Gastroesophageal sphincter (tissue), 4 donors: ENCODE measurements at regions not wholly inside any gene's neighbourhood (a gene's known extent, or its start where the extent isn't known, plus 50 kb on each side); places are given as distances from the start of the nearest gene placed in this dataset.

Source experiments
- ATAC-seq: fragments of 150-250 bp; one replicate; pipeline ENCODE4 v1.9.1; 2016; ENCODE audit warnings: mild to moderate bottlenecking, moderate library complexity
- H3K27ac ChIP-seq, 4 donors: fragments of 200-600 bp; sonication (generic) in 3 of 4; 1 replicate in 3 of 4; 2 replicates in 1 of 4; pipeline ENCODE4 v1.5.1; 2016 to 2019
- H3K27me3 ChIP-seq: fragments of 200-600 bp; sonication (generic); one replicate; pipeline ENCODE4 v1.5.1; 2019
- H3K36me3 ChIP-seq, 2 donors: fragments of 200-600 bp; sonication (generic); one replicate each; pipeline ENCODE4 v1.5.1; 2019; ENCODE audit warnings: control low read depth in 1 of 2
- H3K4me1 ChIP-seq, 3 donors: fragments of 200-600 bp; sonication (generic); 1 replicate in 2 of 3; 2 replicates in 1 of 3; pipeline ENCODE4 v1.5.1; 2016 to 2019; ENCODE audit warnings: control low read depth in 2 of 3
- H3K4me3 ChIP-seq, 2 donors: fragments of 200-600 bp; sonication (generic); one replicate each; pipeline ENCODE4 v1.5.1; 2019; ENCODE audit warnings: mild to moderate bottlenecking in 1 of 2, moderate library complexity in 1 of 2
- H3K9me3 ChIP-seq, 3 donors: fragments of 200-600 bp; sonication (generic); one replicate each; pipeline ENCODE4 v1.5.1; 2017 to 2019; ENCODE audit warnings: control low read depth in 2 of 3
- EP300 ChIP-seq: sonication (generic); formaldehyde crosslinking; IDR thresholded peaks from one replicate; pipeline ENCODE4 v1.6.1; 2017; ENCODE audit warnings: antibody characterized with exemption, mild to moderate bottlenecking
- POLR2A ChIP-seq, 2 donors: fragments of 450-650 bp; IDR thresholded peaks; one replicate each; pipeline ENCODE4 v1.6.1; 2017; ENCODE audit warnings: antibody characterized with exemption in 2 of 2, mild to moderate bottlenecking in 2 of 2, moderate library complexity in 1 of 2
- POLR2AphosphoS5 ChIP-seq: sonication (generic); formaldehyde crosslinking; IDR thresholded peaks from one replicate; pipeline ENCODE4 v1.6.1; 2017; ENCODE audit warnings: antibody characterized with exemption
- WGBS, 2 donors: methylation state at CpG; one replicate each; pipeline ENCODE4 v1.1.5; 2018; ENCODE audit warnings: low coverage in 1 of 2; 5-methylcytosine and 5-hydroxymethylcytosine counted together
- TF ChIP-seq, protein P1 (sequence below), 4 experiments: fragments of 200-600 bp in 2 of 4; fragments of 450-650 bp in 2 of 4; sonication (generic) in 1 of 4; IDR thresholded peaks; one replicate each; pipeline ENCODE4 v1.5.1; 2017 to 2019; ENCODE audit warnings: antibody characterized with exemption in 4 of 4, mild to moderate bottlenecking in 2 of 4, moderate library complexity in 2 of 4

DNA sequence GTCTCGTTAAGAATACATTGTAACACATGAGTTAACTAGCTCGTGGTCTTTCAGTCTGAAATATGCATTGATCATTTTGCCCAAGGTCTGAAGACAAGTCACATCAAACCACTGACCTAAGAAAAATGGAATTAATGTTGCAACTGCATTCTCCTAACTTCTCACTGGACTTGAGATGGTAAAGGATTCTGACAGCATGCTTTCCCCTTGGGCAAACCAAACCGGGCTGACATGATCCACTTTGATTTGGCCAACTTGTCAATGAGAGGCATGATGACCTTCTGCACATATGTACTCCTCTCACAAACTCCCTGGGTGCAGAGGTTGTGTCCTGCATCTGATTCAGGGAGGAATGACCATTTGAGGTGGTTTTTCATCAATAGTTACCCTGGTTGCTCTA, 1982.5 kb upstream of the PIK3C3 start:
- 74 to 90% methylated on average over 3 of the region's 3 CpGs for WGBS, 2 donors
- H3K4me3 ChIP-seq = no peak overlapping the region
- H3K36me3 ChIP-seq = no peaks in the 10 kb centered on the region
- H3K9me3 ChIP-seq = no peaks in the 10 kb centered on the region
- no peak for ATAC-seq
- no peak overlapping the region for H3K27ac ChIP-seq
- no peaks in the 10 kb centered on the region for H3K27me3 ChIP-seq
- TF ChIP-seq EP300 = no peak
- H3K4me1 ChIP-seq = no peaks in the 10 kb centered on the region

DNA sequence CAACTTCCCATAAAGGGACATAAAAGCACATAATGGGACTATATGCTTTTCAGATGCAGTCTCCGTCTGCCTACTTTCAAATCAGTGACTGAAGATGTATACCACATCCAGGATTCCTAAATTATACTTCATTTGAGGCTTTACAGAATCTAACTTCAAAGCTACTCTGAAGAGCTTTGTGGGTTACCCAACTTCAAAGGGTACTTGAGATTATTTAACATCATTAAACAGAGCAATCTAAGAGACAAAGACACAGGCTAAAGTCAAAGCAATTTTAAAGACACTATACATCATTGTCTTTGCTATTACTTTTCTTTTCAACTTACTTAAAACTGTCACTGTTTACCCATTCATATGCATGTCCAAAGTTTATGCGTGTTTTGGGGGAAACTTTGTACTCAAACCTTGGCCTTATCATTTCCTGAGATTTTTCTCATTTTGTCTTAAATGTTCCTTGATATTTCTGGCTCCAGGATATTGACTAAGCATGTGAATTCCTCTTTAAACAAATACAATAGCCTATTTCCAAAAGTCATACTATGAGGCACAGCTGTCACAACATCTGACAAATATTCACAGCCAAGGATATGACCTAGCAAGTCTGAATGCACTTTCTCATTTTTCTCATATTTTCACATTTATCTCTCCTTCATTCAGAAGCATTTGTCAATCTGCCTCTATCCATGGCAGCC, 1985.1 kb upstream of the PIK3C3 start:
- H3K36me3 ChIP-seq = no peaks in the 10 kb centered on the region
- WGBS, 2 donors = 71 to 74% methylated on average over 2 of the region's 2 CpGs
- ATAC-seq = no peak
- H3K27me3 ChIP-seq = no peaks in the 10 kb centered on the region
- H3K9me3 ChIP-seq = no peaks in the 10 kb centered on the region
- TF ChIP-seq, protein P1, sequence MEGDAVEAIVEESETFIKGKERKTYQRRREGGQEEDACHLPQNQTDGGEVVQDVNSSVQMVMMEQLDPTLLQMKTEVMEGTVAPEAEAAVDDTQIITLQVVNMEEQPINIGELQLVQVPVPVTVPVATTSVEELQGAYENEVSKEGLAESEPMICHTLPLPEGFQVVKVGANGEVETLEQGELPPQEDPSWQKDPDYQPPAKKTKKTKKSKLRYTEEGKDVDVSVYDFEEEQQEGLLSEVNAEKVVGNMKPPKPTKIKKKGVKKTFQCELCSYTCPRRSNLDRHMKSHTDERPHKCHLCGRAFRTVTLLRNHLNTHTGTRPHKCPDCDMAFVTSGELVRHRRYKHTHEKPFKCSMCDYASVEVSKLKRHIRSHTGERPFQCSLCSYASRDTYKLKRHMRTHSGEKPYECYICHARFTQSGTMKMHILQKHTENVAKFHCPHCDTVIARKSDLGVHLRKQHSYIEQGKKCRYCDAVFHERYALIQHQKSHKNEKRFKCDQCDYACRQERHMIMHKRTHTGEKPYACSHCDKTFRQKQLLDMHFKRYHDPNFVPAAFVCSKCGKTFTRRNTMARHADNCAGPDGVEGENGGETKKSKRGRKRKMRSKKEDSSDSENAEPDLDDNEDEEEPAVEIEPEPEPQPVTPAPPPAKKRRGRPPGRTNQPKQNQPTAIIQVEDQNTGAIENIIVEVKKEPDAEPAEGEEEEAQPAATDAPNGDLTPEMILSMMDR (IDR thresholded peaks at IDR 0.05) = no peak
- no peak for TF ChIP-seq EP300
- TF ChIP-seq POLR2A (IDR thresholded peaks at IDR 0.05) = no peak
- TF ChIP-seq POLR2AphosphoS5 = no peak
- H3K4me3 ChIP-seq = no peak overlapping the region
- no peaks in the 10 kb centered on the region for H3K4me1 ChIP-seq
- H3K27ac ChIP-seq = no peak overlapping the region

DNA sequence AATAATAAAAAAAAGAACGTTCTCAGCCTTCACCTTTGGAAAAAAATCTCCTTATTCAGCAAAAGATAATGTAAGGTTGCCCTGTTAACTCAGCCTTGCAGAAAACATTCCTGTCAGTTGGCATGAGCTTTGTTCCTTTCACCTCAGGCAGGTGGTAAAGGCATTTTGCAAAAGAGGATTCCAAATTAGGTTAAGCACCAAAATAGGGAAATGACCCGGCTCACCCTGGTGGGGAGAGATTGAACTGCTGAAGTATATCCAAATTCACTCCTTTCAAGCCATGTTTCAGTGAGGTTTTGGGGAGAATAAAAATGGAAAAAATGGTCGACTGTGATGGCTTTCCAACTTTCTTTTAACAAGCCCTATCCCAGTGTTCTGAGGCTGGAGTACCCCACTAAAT, 1988.8 kb upstream of the PIK3C3 start:
- ATAC-seq = no peak
- WGBS, 2 donors = 71 to 75% methylated on average over 3 of the region's 3 CpGs

DNA sequence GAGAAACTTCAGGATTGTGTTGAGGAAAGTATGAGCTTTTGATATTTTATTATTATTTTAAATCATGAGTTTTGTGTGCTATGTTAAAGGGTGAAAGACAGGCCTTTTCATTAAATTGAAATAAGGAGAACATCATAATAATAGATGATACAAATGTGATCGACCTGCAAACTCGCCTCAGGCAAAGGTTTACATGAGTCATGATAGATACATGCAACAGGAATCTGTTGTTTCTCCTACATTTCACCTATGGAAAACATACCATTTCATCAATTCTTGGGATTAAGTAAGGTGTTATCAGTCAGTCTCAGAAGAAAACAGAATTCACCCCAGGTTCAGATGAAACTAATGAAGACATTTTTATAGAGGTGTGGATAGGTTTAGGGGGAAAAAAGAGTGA, 1992.5 kb upstream of the PIK3C3 start:
- no peak overlapping the region for H3K4me3 ChIP-seq
- TF ChIP-seq POLR2AphosphoS5 = no peak
- H3K27ac ChIP-seq = no peak overlapping the region
- no peaks in the 10 kb centered on the region for H3K27me3 ChIP-seq
- 74 to 82% methylated on average over 2 of the region's 2 CpGs for WGBS, 2 donors
- no peaks in the 10 kb centered on the region for H3K4me1 ChIP-seq
- H3K9me3 ChIP-seq = no peaks in the 10 kb centered on the region
- H3K36me3 ChIP-seq = no peaks in the 10 kb centered on the region
- no peak for ATAC-seq

More for the DNA sequence above, 1988.8 kb upstream of the PIK3C3 start:
- Histone ChIP-seq H3K27me3 (no peaks in the 10 kb centered on the region), H3K4me1 (no peaks in the 10 kb centered on the region), H3K9me3 (no peaks in the 10 kb centered on the region), H3K36me3 (no peaks in the 10 kb centered on the region), H3K4me3 (no peak overlapping the region), H3K27ac (no peak overlapping the region)
- TF ChIP-seq, protein P1 (IDR thresholded peaks at IDR 0.05) = no peak
- TF ChIP-seq POLR2A (IDR thresholded peaks at IDR 0.05) (no peak), POLR2AphosphoS5 (no peak), EP300 (no peak)

DNA sequence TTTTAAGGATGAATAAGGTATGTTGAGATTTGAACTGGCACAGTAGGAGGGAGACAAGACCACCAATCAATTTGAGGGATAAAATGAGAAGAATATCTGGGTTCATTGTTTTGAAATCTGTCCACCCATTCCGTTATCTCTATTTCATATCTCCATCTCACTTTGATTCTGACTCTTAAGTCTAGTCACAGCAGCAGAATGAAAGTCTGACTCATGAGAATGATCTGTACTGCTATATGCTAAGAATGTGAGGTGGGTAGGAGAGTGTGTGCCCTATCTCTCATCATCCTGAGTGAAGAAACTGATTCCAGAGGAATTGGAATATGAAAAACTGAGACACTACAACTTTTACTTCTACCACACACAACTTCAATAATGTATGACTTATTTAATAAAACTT, 1994.5 kb upstream of the PIK3C3 start:
- Histone ChIP-seq H3K36me3 (no peaks in the 10 kb centered on the region), H3K4me1 (no peaks in the 10 kb centered on the region), H3K9me3 (no peaks in the 10 kb centered on the region), H3K27me3 (no peaks in the 10 kb centered on the region), H3K4me3 (no peak overlapping the region), H3K27ac (no peak overlapping the region)
- WGBS, 2 donors = 100% methylated on average over 1 of the region's 1 CpG
- TF ChIP-seq, protein P1 (IDR thresholded peaks at IDR 0.05) = no peak
- no peak for TF ChIP-seq POLR2AphosphoS5
- no peak for TF ChIP-seq POLR2A (IDR thresholded peaks at IDR 0.05)
- TF ChIP-seq EP300 = no peak
- no peak for ATAC-seq

DNA sequence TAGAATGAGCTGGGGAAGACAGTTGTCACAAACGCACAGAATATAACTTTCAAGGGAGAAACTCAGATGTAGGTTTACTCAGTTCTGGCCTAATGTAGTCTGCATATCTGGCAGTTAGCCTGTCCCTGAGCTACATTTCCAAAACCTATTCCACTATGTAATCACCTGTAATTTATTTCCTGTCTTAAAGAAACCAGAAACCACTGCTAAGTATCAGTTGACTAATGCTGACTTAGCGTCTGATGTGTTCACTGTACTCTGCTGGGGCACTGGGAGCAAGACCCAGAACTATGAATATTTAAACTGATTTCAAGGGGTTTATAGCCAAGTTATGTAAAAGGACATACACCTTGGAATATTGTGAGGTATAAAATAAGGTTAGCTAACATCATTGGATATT, 1995.2 kb upstream of the PIK3C3 start:
- ATAC-seq = no peak
- H3K27me3 ChIP-seq = no peaks in the 10 kb centered on the region
- H3K4me3 ChIP-seq = no peak overlapping the region
- H3K27ac ChIP-seq = no peak overlapping the region
- no peaks in the 10 kb centered on the region for H3K36me3 ChIP-seq
- WGBS, 2 donors = 61 to 69% methylated on average over 2 of the region's 2 CpGs
- no peaks in the 10 kb centered on the region for H3K9me3 ChIP-seq
- H3K4me1 ChIP-seq = no peaks in the 10 kb centered on the region
- no peak for TF ChIP-seq POLR2A (IDR thresholded peaks at IDR 0.05)
- no peak for TF ChIP-seq POLR2AphosphoS5
- TF ChIP-seq, protein P1 (IDR thresholded peaks at IDR 0.05) = no peak
